H9 (cell line): ENCODE measurements at regions not wholly inside any gene's neighbourhood (a gene's known extent, or its start where the extent isn't known, plus 50 kb on each side); places are given as distances from the start of the nearest gene placed in this dataset.

Source experiments
- DNase-seq: peaks from one replicate; pipeline ENCODE4 v3.0.0-alpha.2; 2017
- H2AFZ ChIP-seq: one replicate; pipeline ENCODE4 v1.6.1; 2013; ENCODE audit warnings: mild to moderate bottlenecking, low read length, control low read depth, moderate library complexity
- H2AK5ac ChIP-seq: 2 replicates; pipeline ENCODE4 v1.6.1; 2013; ENCODE audit warnings: low read length, control low read depth, mixed read lengths; ENCODE audit not compliant: insufficient read length
- H2BK120ac ChIP-seq: one replicate; pipeline ENCODE4 v1.6.1; 2013; ENCODE audit warnings: low read depth, mild to moderate bottlenecking, low read length, control low read depth, inconsistent platforms; ENCODE audit not compliant: poor library complexity, severe bottlenecking
- H2BK12ac ChIP-seq: 2 replicates; pipeline ENCODE4 v1.6.1; 2013; ENCODE audit warnings: low read length, control low read depth, mixed read lengths, low read depth; ENCODE audit not compliant: insufficient read length
- H2BK15ac ChIP-seq: 2 replicates; pipeline ENCODE4 v1.6.1; 2013; ENCODE audit warnings: low read depth, low read length, control low read depth
- H2BK20ac ChIP-seq: one replicate; pipeline ENCODE4 v1.6.1; 2013; ENCODE audit warnings: low read depth, mild to moderate bottlenecking, low read length, control low read depth, inconsistent platforms; ENCODE audit not compliant: poor library complexity, severe bottlenecking
- H2BK5ac ChIP-seq: 2 replicates; pipeline ENCODE4 v1.6.1; 2013; ENCODE audit warnings: low read length, control low read depth, mixed read lengths; ENCODE audit not compliant: insufficient read length
- H3K14ac ChIP-seq: 2 replicates; pipeline ENCODE4 v1.6.1; 2013; ENCODE audit warnings: low read length, control low read depth; ENCODE audit not compliant: insufficient read depth
- H3K18ac ChIP-seq: 2 replicates; pipeline ENCODE4 v1.6.1; 2013; ENCODE audit warnings: low read depth, mild to moderate bottlenecking, mixed read lengths, low read length, control low read depth; ENCODE audit not compliant: insufficient read length
- H3K23ac ChIP-seq: 2 replicates; pipeline ENCODE4 v1.6.1; 2013; ENCODE audit warnings: low read length, control low read depth, mixed read lengths, low read depth; ENCODE audit not compliant: insufficient read length
- H3K23me2 ChIP-seq: 2 replicates; pipeline ENCODE4 v1.6.1; 2013; ENCODE audit warnings: low read depth, mild to moderate bottlenecking, mixed read lengths, low read length, control low read depth; ENCODE audit not compliant: insufficient read length, poor library complexity, severe bottlenecking
- H3K27ac ChIP-seq: 2 replicates; pipeline ENCODE4 v1.5.1; 2013; ENCODE audit warnings: low read length, control low read depth, mixed read lengths, low read depth; ENCODE audit not compliant: insufficient read length
- H3K27me3 ChIP-seq: 2 replicates; pipeline ENCODE4 v1.6.1; 2013; ENCODE audit warnings: low read length, control low read depth, inconsistent platforms; ENCODE audit not compliant: insufficient read depth
- H3K4ac ChIP-seq: 2 replicates; pipeline ENCODE4 v1.6.1; 2013; ENCODE audit warnings: low read depth, mild to moderate bottlenecking, control low read depth, inconsistent platforms, low read length, moderate library complexity
- H3K4me1 ChIP-seq: 2 replicates; pipeline ENCODE4 v1.6.1; 2013; ENCODE audit warnings: low read length, control low read depth, inconsistent platforms; ENCODE audit not compliant: insufficient read depth
- H3K4me2 ChIP-seq: 2 replicates; pipeline ENCODE4 v1.6.1; 2013; ENCODE audit warnings: low read length, control low read depth, mixed read lengths; ENCODE audit not compliant: insufficient read length, insufficient read depth
- H3K56ac ChIP-seq: 2 replicates; pipeline ENCODE4 v1.6.1; 2013; ENCODE audit warnings: low read depth, mild to moderate bottlenecking, mixed read lengths, low read length, control low read depth; ENCODE audit not compliant: insufficient read length
- H3K79me1 ChIP-seq: 2 replicates; pipeline ENCODE4 v1.6.1; 2013; ENCODE audit warnings: low read depth, mild to moderate bottlenecking, moderate library complexity, low read length, control low read depth, inconsistent platforms; ENCODE audit not compliant: insufficient read depth, poor library complexity, severe bottlenecking
- H3K79me2 ChIP-seq: 2 replicates; pipeline ENCODE4 v1.6.1; 2013; ENCODE audit warnings: low read length, control low read depth, inconsistent platforms; ENCODE audit not compliant: insufficient read depth
- H3K9ac ChIP-seq: 2 replicates; pipeline ENCODE4 v1.6.1; 2013; ENCODE audit warnings: low read length, control low read depth, mixed read lengths; ENCODE audit not compliant: insufficient read length; ENCODE audit errors: extremely low read depth
- H3K9me3 ChIP-seq: one replicate; pipeline ENCODE4 v1.6.1; 2013; ENCODE audit warnings: low read depth, low read length, inconsistent platforms; ENCODE audit not compliant: control insufficient read depth
- H3T11ph ChIP-seq: one replicate; pipeline ENCODE4 v1.6.1; 2013; ENCODE audit warnings: mild to moderate bottlenecking, low read length, control low read depth, inconsistent platforms
- H4K20me1 ChIP-seq: one replicate; pipeline ENCODE4 v1.6.1; 2013; ENCODE audit not compliant: control insufficient read depth, insufficient read length, insufficient read depth
- H4K5ac ChIP-seq: 2 replicates; pipeline ENCODE4 v1.6.1; 2013; ENCODE audit warnings: low read depth, mild to moderate bottlenecking, mixed read lengths, low read length, control low read depth; ENCODE audit not compliant: insufficient read length
- H4K8ac ChIP-seq: replicated peaks from 2 replicates; pipeline ENCODE4 v1.6.1; 2013; ENCODE audit warnings: low read length, control low read depth, mixed read lengths, low read depth; ENCODE audit not compliant: insufficient read length
- H4K91ac ChIP-seq: 2 replicates; pipeline ENCODE4 v1.6.1; 2013; ENCODE audit warnings: low read depth, mild to moderate bottlenecking, moderate library complexity, mixed read lengths, low read length, control low read depth; ENCODE audit not compliant: insufficient read length
- H3K27ac Mint-ChIP-seq, 3 experiments: 2 replicates in 2 of 3; 3 replicates in 1 of 3; pipeline ENCODE4 v1.8.0; 2020 to 2021; ENCODE audit warnings: mixed read lengths in 3 of 3, mild to moderate bottlenecking in 1 of 3, moderate library complexity in 1 of 3
- H3K27me3 Mint-ChIP-seq: 2 replicates; pipeline ENCODE4 v1.8.0; 2021; ENCODE audit warnings: low read depth, mild to moderate bottlenecking, moderate library complexity, mixed read lengths
- H3K36me3 Mint-ChIP-seq, 3 experiments: 2 replicates in 2 of 3; 3 replicates in 1 of 3; pipeline ENCODE4 v1.8.0; 2020 to 2021; ENCODE audit warnings: low read depth in 3 of 3, mixed read lengths in 3 of 3; ENCODE audit not compliant: insufficient read depth in 1 of 3
- H3K4me1 Mint-ChIP-seq, 2 experiments: 2 replicates each; pipeline ENCODE4 v1.8.0; 2020; ENCODE audit warnings: mixed read lengths in 2 of 2
- H3K4me3 Mint-ChIP-seq, 2 experiments: 2 replicates in 1 of 2; 3 replicates in 1 of 2; pipeline ENCODE4 v1.8.0; 2020 to 2021; ENCODE audit warnings: mild to moderate bottlenecking in 2 of 2, mixed read lengths in 2 of 2, moderate library complexity in 1 of 2
- H3K9me3 Mint-ChIP-seq, 2 experiments: 2 replicates in 1 of 2; 3 replicates in 1 of 2; pipeline ENCODE4 v1.8.0; 2020; ENCODE audit warnings: mild to moderate bottlenecking in 2 of 2, mixed read lengths in 2 of 2, moderate library complexity in 1 of 2
- CTCF ChIP-seq: fragments of 200-600 bp; sonication (generic); conservative IDR thresholded peaks from 3 replicates; pipeline ENCODE4 v1.8.0; 2021; ENCODE audit warnings: antibody characterized with exemption, mild to moderate bottlenecking
- WGBS: extraction: QIAGEN DNeasy Blood & Tissue Kit; methylation state at CpG from one replicate; pipeline ENCODE4 v1.1.7; 2013; ENCODE audit warnings: missing lambda C conversion rate, low lambda C conversion rate, mixed read lengths; ENCODE audit not compliant: insufficient read length; ENCODE audit errors: extremely low coverage; 5-methylcytosine and 5-hydroxymethylcytosine counted together

DNA sequence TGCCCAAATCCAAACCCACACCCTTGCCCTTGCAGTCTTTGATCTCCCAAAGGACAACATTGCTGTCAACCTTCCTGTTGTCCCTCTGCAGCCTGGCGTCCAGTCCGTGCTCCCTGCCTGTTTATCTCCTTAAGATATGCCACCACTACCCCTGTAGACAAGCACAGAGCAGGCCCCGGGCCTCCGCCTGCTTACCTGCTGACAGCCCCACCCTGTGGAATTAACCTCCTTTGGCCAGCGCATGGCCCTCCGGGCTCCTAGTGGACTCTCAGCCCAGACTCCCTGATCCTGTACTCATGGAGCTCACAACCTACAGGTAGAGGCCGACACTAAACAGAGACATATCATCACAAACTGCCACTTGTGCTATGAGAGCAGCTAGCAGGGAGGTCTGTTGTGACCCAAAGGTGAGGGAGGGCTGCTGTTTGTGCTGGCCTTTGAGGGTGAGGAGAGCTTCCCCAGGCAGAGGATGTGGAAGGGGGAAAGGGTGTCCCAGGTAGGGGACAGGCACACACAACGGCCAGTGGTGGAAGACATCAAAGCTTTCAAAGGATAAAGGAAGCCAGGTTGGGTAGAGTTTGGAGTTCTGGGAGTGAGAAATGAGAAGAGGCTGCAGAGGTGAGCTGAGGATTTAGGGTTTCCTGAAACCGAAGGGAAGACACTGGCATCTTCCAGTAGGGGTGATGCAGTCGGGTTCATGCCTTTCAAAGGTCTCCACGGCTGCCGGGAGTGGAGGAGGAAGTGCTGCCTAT is 174.5 kb upstream of the ZMIZ1 start:
- Histone ChIP-seq H4K91ac (no peak overlapping the region), H3K27ac (no peak overlapping the region), H3K14ac (no peak overlapping the region; the same call in 1 of the 2 replicates), H4K5ac (no peak overlapping the region), H3K27me3 (no peaks in the 10 kb centered on the region), H3K56ac (no peak overlapping the region), H3K4me1 (no peaks in the 10 kb centered on the region; the same call in 1 of the 2 replicates), H2BK20ac (no peak overlapping the region), H2BK15ac (no peak overlapping the region), H3K9ac (no peak overlapping the region), H3K9me3 (no peaks in the 10 kb centered on the region), H3T11ph (no peak overlapping the region), H2BK5ac (no peak overlapping the region), H4K20me1 (no peaks in the 10 kb centered on the region), H3K23ac (no peak overlapping the region), H3K79me2 (no peaks in the 10 kb centered on the region), H3K23me2 (no peaks in the 10 kb centered on the region), H4K8ac (no peak overlapping the region), H3K4ac (no peak overlapping the region), H2AK5ac (no peak overlapping the region), H3K79me1 (no peaks in the 10 kb centered on the region), H2AFZ (no peak overlapping the region), H2BK120ac (no peak overlapping the region), H3K4me2 (no peak overlapping the region), H2BK12ac (no peak overlapping the region), H3K18ac (no peak overlapping the region)
- DNase-seq, result no peak
- Mint-ChIP-seq H3K9me3 (no peaks in the 10 kb centered on the region), H3K27ac (no peak overlapping the region), H3K27me3 (peaks cover 14% of the 10 kb centered on the region), H3K36me3 (no peaks in the 10 kb centered on the region), H3K4me1 (peaks cover 39 to 41% of the 10 kb centered on the region in 2 experiments), H3K4me3 (no peak overlapping the region)
- WGBS, result no CpG with 5 or more reads among the region's 12 CpGs
- no peak for TF ChIP-seq CTCF
